Glomerular endothelial cell (primary cell): ENCODE measurements at regions not wholly inside any gene's neighbourhood (a gene's known extent, or its start where the extent isn't known, plus 50 kb on each side); places are given as distances from the start of the nearest gene placed in this dataset.

Experiments used
- DNase-seq: peaks from one replicate; pipeline ENCODE4 v3.0.0-alpha.2; 2011; ENCODE audit warnings: low read depth, low spot score; ENCODE audit errors: extremely low read depth

GRCh38 chr10:129415215-129416140 is 51.6 kb upstream of the MGMT start:
- no peak for DNase-seq

DNA sequence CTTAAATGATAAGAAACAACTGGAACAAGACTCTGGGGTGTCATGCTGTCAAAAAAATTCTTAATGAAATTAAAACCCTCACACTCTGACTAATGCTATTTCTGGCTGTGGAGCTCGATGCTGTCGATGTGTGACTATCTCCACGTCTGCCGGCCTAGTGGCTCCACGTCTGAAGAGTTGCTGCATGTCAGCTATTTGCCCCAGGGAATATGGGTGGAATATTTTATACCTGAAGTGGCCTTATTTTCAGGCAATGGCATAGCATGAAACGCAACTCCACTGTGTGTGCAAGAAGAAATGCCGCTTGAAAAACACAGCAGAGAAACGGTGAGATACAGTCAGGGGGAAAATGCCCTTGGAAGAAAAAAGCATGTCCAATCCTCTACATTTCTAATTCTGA is 50.9 kb upstream of the MGMT start:
- no peak for DNase-seq

- DNase-seq = peak; percentile 74
Observed at GRCh38 chr10:129416956-129417765, 49.9 kb upstream of the MGMT start.
